PC-3 (cell line): ENCODE measurements at regions not wholly inside any gene's neighbourhood (a gene's known extent, or its start where the extent isn't known, plus 50 kb on each side); places are given as distances from the start of the nearest gene placed in this dataset.

Experiments used
- CTCF ChIP-seq: fragments of 300-600 bp; sonication (generic); conservative IDR thresholded peaks from 2 replicates; pipeline ENCODE4 v1.5.1; 2017; ENCODE audit warnings: antibody characterized with exemption, low read depth, mild to moderate bottlenecking, low read length
- EZH2 ChIP-seq: fragments of 300-600 bp; sonication (generic); IDR thresholded peaks from one replicate; pipeline ENCODE4 v1.6.1; 2017; ENCODE audit warnings: antibody characterized with exemption, mild to moderate bottlenecking, low read length; ENCODE audit not compliant: unreplicated experiment

- TF ChIP-seq EZH2 (no peak), CTCF (no peak)
These were observed 257.8 kb downstream of the EBLN2 start for GRCh38 chr3:73319179-73319769.
